GM21528 (cell line): ENCODE measurements at regions not wholly inside any gene's neighbourhood (a gene's known extent, or its start where the extent isn't known, plus 50 kb on each side); places are given as distances from the start of the nearest gene placed in this dataset.

Source experiments
- ATAC-seq: cut with Tn5 transposase; IDR thresholded peaks from one replicate; pipeline ENCODE4 v1.9.1; 2021; ENCODE audit warnings: mild to moderate bottlenecking, moderate library complexity; ENCODE audit not compliant: unreplicated experiment, low FRiP score

DNA sequence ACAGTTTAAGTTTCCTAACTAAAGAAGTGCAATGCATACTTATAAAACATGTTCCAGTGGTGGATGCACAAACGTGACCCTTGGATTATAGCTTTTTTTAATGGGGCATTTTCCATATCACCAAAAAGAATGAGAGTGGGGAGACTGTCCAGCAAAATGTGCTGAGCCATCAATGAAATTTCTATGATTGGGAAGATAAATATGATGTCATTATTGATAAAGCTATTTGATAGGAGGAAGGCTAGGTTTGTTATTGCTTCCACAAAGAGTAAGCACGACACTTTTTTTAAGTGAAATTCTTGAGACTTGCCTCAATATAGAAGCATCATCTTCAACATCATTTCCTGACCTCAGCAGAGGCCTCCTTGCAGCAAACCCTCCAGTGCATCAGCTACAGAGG lies 174.6 kb upstream of the CLEC14A start:
- ATAC-seq, result no peak

DNA sequence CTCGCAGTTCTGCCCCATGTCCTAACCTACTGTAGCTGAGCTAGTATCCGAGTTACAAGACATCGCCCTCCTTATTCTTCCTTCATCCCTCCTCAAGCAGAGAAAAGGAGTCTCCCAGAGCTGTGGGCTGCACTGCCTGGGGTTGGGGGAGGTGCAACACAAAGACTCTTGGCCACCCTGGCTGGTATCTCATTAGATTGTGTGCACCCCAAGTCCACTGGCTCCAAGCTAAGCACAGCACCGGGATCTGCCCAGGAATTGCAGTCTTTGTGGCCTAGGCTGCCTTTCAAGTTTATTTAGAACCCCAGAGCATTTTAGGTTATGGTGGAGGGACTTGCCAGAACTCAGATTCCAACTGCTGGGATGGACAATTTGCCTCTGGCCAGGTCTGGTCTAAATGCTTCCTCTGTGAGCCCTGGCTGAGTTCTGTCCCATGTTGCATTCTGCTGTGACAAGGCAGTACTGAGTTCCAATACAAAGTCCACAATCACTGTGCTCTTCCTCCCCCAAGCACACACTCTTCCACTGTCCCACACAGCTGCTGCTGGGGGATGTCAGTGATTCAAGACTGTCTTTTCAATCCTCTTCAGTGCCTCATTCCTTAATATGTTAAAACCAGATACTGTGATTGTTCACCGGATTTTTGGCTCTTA lies 169.6 kb upstream of the CLEC14A start:
- ATAC-seq, result no peak

DNA sequence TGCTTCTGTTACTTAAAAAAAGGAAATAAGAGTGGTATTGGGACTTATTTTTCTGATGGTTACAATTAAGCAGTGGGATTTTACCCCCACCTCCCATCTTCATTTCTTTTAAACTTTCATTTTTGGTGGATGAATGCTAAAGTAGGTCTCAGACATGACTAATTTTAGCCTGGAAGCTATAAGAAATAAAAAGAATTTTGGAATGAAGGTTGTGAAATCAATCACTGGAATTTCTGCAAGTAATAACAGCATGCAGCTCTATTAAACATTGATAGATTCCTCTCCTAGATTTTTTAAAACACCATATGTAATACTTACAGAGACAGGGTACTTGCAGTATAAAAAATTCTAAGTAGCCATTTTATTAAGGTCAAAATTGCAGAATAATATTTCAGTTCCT lies 164.2 kb upstream of the CLEC14A start:
- ATAC-seq, result no peak

DNA sequence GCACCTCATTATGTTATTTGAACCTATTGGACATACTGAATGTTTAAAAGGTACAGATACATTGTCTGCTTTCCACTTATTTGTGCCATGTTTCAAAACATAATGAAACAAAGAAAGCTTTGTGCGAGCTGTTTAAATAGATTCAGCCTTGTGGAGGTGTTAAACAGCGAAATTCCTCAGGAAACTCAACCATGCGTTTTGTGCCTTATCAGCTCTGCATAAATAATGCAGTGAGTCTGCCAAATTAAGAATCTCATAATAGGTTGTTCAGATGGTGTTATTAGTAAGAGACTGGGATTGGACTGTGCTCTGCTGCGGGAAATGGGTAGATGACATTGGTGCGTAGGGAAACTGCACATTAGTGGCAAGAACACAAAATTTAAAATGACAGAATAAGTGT lies 163.7 kb upstream of the CLEC14A start:
- ATAC-seq, result no peak

DNA sequence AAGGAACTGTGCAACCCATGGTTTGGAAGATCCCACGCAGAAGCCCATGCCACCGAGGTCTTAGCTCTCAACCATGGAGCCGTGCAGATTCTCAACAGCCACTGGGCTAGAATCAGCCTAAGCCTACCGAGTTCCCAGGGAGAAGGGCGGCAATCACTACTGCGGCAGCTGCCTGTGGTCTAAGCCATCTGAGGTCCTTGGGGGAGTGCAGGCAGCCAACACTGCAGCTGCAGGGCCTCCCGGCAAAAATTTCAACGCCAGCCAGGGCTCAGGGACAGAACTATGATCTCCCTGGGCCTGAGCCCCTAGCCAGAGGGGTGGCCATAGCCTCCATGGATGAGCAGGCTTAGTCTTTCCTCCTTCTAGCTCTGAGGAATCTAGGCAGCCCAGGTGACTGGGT lies 156.8 kb upstream of the CLEC14A start:
- no peak for ATAC-seq

DNA sequence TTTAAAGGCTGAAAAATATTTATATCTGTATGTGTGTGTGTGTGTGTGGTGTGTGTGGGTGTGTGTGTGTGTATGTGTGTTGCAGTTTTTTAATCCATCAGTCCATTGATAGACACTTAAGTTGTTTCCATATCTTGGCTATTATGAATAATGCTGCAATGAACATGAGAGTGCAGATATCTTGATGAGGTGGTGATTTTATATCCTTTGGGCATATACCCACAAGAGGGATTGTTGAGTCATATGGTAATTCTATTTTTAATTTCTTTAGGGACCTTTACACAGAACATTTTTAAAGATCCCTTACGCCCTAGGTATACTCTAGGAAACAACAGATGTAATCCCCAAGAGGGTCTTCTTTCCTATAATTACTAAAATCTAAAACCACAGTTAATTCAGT lies 154.5 kb upstream of the CLEC14A start:
- ATAC-seq, result no peak

DNA sequence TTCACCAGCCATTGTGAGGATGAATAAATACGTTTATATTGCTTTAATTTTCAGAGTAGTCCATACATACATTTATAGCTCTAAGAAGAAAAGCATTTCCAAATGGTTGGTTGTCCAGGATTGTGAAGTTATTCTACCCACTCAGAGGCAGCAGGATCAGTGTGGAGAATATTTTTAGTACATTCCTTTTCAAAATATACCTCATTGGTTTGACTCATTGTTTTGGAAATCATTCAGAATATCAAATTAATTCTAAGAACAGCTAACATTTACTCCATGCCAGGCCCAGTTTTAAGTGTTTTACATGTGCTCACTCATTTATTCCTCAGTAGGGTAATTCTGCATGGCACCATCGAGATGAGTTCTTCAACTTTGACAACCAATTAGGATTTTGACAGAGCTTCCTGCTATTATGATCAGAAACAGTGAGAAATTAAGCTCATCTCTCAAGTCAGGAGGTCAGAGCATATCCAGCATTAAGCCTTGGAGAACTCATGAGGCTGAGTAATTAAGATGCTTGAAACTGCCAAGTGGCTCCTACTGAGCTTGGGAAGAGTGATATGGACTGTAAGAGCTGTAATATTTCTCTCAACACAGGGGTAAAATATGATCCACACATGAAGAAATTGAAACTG lies 153.3 kb upstream of the CLEC14A start:
- ATAC-seq, result no peak

DNA sequence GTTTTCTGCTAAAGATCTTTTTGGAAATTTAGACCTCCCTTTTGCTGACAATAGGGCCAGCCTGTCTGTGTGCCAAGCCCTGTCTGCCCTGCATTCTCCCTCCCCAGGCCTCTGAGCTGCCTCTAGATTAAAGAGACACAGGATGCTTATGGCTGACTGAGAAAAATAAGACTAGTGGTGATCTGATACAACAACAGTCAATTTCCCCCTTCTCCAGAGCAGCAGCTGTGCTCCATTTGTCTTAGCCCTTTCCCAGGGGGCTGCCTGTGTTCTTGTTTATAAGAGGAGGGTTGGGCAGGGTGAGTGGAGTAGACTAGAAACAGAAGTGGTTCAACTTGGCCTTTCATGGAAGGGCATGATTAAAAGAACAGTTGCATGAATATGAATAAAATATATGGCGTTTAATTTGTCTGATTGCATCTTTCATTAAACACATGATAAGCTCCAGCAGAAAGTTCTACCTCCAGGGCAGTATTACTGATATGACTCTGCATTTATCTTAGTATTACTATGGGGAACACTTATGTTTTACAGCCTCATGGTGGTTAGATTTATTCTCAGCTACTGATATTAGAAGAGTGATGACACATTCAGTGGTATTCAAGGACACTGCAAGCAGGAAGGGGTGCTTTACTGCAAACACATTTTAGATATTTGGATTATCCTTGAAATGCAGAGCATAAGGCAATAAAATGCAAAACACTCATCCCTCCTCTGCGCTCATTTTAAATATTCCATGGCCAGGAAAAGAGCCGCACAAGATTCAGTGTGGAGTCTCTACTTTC lies 150.2 kb upstream of the CLEC14A start:
- no peak for ATAC-seq

DNA sequence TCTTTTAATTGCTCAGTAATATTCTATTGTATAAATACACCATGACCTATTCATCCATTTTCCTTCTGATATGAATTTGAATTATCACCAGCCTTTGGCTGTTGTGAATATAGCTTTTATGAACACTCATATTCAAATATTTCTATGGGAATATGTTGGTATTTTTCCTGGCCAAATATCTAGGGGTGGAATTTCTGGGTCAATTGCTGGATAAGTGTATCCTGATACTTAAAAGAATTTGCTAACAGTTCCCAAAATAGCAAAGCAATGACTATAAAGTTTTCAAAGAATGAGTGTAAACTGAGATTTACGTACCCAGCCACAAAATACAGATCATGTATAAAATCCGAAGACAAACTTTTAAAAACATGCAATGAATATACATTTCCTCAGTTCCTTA lies 148.7 kb upstream of the CLEC14A start:
- no peak for ATAC-seq

DNA sequence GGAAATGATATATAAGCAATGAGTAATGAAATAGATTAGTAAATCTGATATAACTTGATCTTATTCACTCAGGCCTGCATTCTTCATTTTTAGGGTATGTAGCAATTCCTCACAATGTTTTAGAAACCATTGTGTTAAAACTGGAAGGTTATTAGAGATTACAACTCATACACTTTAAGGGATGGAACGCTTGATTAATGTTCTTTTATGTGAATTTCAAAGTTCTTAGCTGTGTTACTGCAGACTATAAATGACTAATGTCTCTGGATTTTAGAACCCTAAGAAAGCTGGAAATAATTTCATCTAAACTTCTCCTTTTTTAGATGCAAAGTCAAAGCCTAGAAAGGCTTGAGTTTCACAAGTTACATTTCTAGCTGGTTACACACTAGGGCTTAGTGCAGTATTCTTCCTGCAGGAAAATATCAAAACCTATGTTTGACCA lies 148.2 kb upstream of the CLEC14A start:
- no peak for ATAC-seq

DNA sequence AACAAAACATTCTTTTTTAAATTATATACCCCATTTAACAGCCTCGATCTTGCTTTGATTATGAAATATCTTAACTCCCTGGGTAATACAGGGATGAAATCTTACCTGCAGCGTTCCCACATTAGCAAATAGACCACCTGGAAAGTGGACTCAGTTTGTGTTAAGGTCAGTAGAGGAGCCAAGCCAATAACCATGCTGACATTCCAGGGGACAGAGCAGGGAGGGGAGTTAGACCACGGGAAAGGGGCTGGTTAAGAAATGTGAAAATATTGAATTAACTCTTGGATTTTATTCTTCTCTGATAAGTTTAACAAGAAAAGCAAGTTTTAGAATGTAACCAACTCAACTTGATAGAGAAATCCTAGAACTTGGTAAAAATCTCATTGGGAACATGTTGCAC lies 144.9 kb upstream of the CLEC14A start:
- no peak for ATAC-seq

DNA sequence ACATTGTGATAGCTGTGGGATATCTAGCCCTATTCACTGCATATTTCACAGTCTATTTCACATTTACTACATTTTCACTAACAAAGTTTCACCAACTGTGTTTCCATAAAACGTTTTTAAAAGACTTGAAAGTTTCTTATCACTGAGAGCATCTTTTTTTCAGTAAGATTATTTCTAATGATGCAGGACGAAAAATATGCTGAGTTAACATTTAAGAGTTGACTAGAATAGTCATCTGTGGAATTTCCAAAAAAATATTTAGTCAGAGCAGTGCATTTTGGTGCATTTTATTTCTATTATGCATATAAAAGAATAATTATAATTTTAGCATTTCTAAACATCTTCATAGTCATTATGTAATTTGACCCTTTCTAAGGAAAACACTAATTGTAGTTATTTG lies 143.8 kb upstream of the CLEC14A start:
- no peak for ATAC-seq

DNA sequence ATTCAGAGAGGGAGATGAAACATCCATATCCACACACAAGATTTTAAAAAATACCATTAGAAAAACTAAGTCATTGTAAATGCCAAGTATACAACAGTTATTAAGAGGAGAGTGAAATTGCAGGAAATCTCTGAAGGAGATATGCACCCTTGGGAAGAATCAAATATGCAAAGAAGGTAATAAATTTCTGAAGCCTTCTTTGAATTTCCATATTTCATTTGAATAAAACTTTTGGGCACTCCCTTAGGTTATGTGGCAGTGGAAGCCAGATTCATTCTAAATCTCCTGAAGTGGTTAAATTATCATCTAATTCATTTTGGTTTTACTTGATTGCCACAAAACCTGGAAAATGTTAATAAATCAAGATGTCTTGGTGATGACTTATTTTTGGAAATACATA lies 138.9 kb upstream of the CLEC14A start:
- ATAC-seq, result no peak

DNA sequence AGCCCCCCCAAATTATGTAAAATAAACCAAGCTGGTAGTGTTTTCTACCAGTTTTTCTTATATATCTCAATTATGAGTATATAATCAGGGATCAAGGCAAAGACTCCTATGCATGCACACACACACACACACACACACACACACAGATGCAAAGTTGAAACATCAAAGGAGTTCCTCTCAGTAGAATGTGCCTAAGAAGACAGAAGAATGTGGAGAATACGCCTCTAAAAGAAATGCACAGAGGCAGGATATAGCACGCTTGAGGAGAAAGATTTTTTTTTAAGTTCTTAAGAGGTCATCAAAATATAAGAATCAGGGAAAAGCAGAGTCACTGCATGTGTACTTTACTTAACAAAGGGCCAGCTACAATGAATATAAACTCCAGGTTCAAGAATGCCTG lies 138.2 kb upstream of the CLEC14A start:
- ATAC-seq, result no peak

DNA sequence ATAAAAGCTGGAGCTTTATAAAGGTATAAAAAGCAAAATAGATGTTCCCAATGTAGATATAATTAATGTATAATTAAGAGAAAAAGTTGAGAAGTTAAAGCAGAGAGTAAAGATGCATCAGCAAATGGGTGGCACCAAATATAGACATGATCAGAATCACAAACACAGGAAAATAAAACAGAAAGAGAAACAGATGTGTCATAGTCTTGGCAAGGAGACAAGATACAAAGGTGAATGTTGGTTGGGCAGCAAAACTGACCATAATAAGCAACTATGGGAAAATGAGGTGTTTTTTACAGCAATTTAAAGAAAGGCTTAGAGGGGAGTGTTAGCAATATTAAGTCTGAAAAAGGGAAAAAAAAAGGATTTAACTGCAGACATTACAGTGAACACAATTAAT lies 135.4 kb upstream of the CLEC14A start:
- ATAC-seq, result no peak

DNA sequence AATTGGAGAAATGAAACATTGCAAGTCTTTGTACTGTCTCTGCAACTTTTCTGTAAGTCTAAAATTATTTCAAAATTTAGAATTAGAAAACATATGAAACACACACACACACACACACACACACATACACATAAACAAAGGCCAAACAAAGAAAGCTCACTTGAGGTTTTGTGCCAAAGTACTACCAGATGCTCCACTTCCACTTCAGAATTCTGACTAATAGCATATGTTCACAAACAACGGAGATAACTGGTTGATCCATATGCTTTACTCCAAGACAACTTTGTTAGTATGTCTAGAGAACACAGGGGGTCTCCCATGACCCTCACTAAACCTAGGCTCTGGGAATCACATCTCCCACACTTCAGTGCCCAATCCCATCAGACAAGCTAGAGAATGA lies 133.8 kb upstream of the CLEC14A start:
- ATAC-seq, result no peak

DNA sequence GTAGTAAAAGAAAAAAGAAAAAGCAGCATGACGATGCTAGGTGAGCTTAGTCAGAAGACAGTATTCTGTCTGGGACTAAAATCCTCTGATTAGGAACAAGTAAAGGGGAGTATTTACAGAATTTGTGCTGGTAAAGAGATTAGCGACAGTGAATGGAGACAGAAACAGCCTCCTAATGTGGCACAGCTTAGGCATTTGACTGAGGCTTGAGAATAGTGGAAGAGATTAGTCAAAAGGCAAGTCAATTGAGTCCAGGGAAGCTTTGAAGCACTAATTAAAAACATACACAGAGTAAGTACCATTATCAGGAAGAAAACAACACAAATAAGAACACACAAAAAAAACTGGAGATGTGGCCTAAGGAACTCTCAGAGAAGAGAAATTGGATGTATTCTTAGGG lies 131.9 kb upstream of the CLEC14A start:
- ATAC-seq, result no peak

DNA sequence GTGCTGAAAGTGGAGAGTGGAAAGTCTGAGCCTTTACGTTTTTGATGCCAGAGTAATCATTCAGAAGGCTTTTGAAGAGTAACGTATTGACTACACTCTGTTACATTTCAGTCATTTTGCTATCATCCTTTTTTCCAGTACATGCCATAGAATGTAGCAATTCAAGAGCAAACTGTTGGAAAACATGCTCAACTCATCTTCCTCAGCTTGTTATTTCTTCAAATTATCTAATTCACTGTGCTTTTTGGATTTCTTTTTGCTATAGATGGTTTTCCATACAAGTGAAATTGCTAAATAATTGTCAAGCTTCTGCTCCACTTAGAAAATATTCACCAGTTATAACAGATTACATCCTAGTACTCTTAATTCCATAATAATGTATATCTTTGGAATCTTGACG lies 129.9 kb upstream of the CLEC14A start:
- no peak for ATAC-seq

DNA sequence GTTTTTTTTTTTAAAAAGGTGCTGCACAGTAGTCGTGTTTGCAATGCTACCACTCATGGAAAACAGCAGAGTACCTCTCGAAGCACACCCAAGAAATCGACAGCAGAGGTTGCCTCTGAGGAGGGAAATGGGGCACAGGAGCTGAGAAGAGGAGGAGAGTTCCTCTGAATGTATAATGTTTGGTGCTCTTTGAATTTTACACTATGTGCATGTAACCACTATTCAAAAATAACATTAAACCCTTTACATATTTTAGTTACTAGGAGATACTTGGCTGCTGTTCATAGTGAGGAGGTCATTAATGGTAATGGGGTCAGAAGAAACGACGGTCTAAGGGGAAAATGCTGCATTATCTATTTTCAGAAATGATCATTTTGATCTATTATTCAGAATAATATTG lies 129.4 kb upstream of the CLEC14A start:
- ATAC-seq, result no peak

DNA sequence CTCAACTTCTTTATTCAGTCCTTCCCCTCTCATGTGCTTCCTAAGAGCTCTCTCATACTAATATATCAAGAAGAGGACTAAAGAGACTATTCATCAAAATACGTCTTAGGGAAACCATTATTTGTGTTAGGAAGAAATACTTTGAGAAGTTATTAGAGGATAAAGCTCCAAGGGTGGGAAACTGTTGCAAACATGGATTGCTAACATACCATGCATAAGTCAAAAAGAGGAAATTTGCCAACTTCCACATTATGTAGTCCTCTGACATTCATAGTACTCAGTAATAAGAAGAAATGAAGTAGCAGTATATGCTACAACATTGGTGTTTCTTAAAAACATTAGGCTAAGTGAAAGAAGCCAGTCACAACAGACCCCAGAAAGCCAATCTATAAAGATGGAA lies 128.8 kb upstream of the CLEC14A start:
- ATAC-seq, result no peak

DNA sequence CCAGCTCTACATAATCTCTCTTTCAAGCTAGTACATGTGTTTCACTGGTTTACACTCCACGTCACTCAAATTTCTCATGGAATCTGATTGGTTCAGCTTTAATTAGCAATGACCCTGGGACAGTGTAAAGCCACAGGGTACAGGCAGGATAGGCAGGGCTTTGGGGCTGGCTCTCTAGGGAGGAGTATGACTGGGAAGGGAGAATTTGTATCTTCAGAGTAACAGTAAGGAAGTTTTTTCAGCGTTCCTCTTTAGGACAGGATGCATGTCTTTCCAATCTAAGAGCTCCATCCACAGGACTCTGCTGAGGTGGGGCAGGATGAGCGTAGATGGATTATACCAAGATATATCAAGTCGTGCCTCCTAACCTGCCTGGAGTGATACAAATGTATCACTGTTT lies 112.0 kb upstream of the CLEC14A start:
- no peak for ATAC-seq

DNA sequence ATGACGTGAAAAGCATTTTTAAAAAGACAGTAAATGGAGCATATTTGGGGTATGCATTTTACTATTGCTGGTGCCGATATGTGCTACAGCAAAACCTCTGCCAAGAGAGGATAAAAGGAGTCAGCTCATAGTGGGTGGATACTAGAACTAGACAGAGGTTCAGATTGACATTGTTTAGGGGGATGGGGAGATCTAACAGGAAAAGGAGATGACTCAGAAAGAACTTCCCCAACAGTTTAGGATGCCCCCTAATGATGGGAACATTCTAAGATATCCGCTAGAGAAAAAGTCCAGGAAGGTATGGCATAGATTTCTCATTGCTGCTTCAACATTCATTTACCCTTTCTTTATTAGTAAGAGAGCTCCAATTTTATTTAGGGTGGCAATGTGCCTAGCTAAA lies 110.5 kb upstream of the CLEC14A start:
- no peak for ATAC-seq
